Progenitor cell of endocrine pancreas (in vitro differentiated cells): ENCODE measurements at regions not wholly inside any gene's neighbourhood (a gene's known extent, or its start where the extent isn't known, plus 50 kb on each side); places are given as distances from the start of the nearest gene placed in this dataset.

Experiments
- DNase-seq: peaks from one replicate; pipeline ENCODE4 v3.0.0; 2021; ENCODE audit warnings: low spot score; ENCODE audit not compliant: unreplicated experiment
- H3K27ac Mint-ChIP-seq: 2 replicates; pipeline ENCODE4 v1.8.0; 2021; ENCODE audit warnings: mild to moderate bottlenecking, moderate library complexity, mixed read lengths
- H3K27me3 Mint-ChIP-seq: 2 replicates; pipeline ENCODE4 v1.8.0; 2021; ENCODE audit warnings: mixed read lengths
- H3K36me3 Mint-ChIP-seq: 2 replicates; pipeline ENCODE4 v1.8.0; 2022; ENCODE audit warnings: mixed read lengths; ENCODE audit not compliant: insufficient read depth
- H3K4me1 Mint-ChIP-seq: 2 replicates; pipeline ENCODE4 v1.8.0; 2021; ENCODE audit warnings: low read depth, mixed read lengths
- H3K4me3 Mint-ChIP-seq: 2 replicates; pipeline ENCODE4 v1.8.0; 2021; ENCODE audit warnings: low read depth, mild to moderate bottlenecking, moderate library complexity, mixed read lengths
- H3K9me3 Mint-ChIP-seq: 2 replicates; pipeline ENCODE4 v1.8.0; 2021; ENCODE audit warnings: low read depth, mixed read lengths
- TF ChIP-seq, protein P1 (sequence below): fragments of 200-600 bp; sonication (generic); IDR thresholded peaks from one replicate; pipeline ENCODE4 v1.5.0; 2021; ENCODE audit warnings: antibody characterized with exemption, mild to moderate bottlenecking; ENCODE audit not compliant: unreplicated experiment

DNA sequence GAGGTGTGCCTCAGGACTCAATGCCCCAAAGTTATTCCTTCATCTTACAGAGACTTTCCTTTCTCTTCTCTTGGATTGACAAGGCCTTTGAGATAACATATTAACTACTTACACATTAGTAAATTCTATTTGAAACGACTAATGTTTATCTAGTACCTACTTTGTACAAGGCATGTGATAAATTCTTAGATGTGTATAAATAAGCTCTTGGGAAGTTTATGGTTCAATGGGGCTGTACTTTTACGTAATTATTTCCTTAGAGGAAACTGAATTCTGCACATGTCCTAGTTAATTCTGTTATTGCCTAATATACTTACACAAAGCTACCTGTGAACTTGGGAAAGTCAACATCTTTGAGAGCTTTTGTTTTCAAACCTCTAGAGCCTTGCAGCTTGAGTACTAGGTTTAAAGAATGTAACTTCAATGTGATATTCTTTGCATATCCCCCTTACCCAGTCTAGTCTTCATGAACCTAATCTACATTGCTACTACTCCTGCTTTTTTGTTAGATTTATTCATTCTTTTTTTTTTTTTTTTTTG lies 58.5 kb upstream of the RAP2B start:
- TF ChIP-seq, protein P1, sequence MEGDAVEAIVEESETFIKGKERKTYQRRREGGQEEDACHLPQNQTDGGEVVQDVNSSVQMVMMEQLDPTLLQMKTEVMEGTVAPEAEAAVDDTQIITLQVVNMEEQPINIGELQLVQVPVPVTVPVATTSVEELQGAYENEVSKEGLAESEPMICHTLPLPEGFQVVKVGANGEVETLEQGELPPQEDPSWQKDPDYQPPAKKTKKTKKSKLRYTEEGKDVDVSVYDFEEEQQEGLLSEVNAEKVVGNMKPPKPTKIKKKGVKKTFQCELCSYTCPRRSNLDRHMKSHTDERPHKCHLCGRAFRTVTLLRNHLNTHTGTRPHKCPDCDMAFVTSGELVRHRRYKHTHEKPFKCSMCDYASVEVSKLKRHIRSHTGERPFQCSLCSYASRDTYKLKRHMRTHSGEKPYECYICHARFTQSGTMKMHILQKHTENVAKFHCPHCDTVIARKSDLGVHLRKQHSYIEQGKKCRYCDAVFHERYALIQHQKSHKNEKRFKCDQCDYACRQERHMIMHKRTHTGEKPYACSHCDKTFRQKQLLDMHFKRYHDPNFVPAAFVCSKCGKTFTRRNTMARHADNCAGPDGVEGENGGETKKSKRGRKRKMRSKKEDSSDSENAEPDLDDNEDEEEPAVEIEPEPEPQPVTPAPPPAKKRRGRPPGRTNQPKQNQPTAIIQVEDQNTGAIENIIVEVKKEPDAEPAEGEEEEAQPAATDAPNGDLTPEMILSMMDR = no peak
- H3K9me3 Mint-ChIP-seq = peaks cover 3% of the 10 kb centered on the region
- DNase-seq = no peak
- no peaks in the 10 kb centered on the region for H3K27me3 Mint-ChIP-seq
- H3K27ac Mint-ChIP-seq = no peak overlapping the region
- no peaks in the 10 kb centered on the region for H3K4me1 Mint-ChIP-seq
- no peaks in the 10 kb centered on the region for H3K36me3 Mint-ChIP-seq
- H3K4me3 Mint-ChIP-seq = no peak overlapping the region

DNA sequence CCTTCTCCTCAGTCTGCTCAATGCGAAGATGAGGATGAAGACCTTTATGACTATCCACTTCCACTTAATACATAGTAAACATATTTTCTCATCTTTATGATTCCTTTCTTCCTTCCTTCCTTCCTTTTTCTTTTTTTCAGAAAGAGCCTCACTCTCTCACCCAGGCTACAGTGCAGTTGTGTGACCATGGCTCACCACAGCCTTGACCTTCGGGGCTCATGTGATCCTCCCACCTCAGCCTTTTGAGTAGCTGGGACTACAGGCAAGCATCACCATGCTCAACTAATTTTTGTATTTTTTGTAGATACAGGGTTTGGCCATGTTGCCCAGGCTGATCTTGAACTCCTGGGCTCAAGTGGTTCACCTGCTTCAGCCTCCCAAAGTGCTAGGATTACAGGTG lies 52.0 kb upstream of the RAP2B start:
- Mint-ChIP-seq H3K27me3 (no peaks in the 10 kb centered on the region), H3K36me3 (no peaks in the 10 kb centered on the region), H3K4me1 (no peaks in the 10 kb centered on the region)

GRCh38 chr3:153111016-153111415 lies 51.0 kb upstream of the RAP2B start:
- no peak overlapping the region for H3K4me3 Mint-ChIP-seq
- DNase-seq = no peak
- H3K27ac Mint-ChIP-seq = no peak overlapping the region
- H3K36me3 Mint-ChIP-seq = no peaks in the 10 kb centered on the region
- H3K4me1 Mint-ChIP-seq = no peaks in the 10 kb centered on the region
- TF ChIP-seq, protein P1 = no peak
- peaks cover 3% of the 10 kb centered on the region for H3K9me3 Mint-ChIP-seq
- no peaks in the 10 kb centered on the region for H3K27me3 Mint-ChIP-seq

More for the DNA sequence above, 52.0 kb upstream of the RAP2B start:
- TF ChIP-seq, protein P1 = no peak
- Mint-ChIP-seq H3K4me3 (no peak overlapping the region), H3K9me3 (peaks cover 3% of the 10 kb centered on the region), H3K27ac (no peak overlapping the region)
- no peak for DNase-seq
